Neural progenitor cell (in vitro differentiated cells): ENCODE measurements at regions not wholly inside any gene's neighbourhood (a gene's known extent, or its start where the extent isn't known, plus 50 kb on each side); places are given as distances from the start of the nearest gene placed in this dataset.

Source experiments
- EZH2 ChIP-seq: fragments of 200-600 bp; sonication (generic); IDR thresholded peaks from 2 replicates; pipeline ENCODE4 v1.6.1; 2017; ENCODE audit warnings: antibody characterized with exemption, mild to moderate bottlenecking, moderate library complexity
- TF ChIP-seq, protein P1 (sequence below): fragments of 200-600 bp; sonication (generic); IDR thresholded peaks from 2 replicates; pipeline ENCODE4 v1.5.1; 2017; ENCODE audit warnings: antibody characterized with exemption, mild to moderate bottlenecking

- TF ChIP-seq, protein P1, sequence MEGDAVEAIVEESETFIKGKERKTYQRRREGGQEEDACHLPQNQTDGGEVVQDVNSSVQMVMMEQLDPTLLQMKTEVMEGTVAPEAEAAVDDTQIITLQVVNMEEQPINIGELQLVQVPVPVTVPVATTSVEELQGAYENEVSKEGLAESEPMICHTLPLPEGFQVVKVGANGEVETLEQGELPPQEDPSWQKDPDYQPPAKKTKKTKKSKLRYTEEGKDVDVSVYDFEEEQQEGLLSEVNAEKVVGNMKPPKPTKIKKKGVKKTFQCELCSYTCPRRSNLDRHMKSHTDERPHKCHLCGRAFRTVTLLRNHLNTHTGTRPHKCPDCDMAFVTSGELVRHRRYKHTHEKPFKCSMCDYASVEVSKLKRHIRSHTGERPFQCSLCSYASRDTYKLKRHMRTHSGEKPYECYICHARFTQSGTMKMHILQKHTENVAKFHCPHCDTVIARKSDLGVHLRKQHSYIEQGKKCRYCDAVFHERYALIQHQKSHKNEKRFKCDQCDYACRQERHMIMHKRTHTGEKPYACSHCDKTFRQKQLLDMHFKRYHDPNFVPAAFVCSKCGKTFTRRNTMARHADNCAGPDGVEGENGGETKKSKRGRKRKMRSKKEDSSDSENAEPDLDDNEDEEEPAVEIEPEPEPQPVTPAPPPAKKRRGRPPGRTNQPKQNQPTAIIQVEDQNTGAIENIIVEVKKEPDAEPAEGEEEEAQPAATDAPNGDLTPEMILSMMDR: no peak
- TF ChIP-seq EZH2: no peak
These were observed 252.4 kb upstream of the SALL3 start for GRCh38 chr18:78727057-78727739.
